H1 (cell line): ENCODE measurements at regions not wholly inside any gene's neighbourhood (a gene's known extent, or its start where the extent isn't known, plus 50 kb on each side); places are given as distances from the start of the nearest gene placed in this dataset.

Source experiments
- ASH2L ChIP-seq: fragments of 200-600, 300-600 bp; sonication (generic); IDR thresholded peaks from one replicate; pipeline ENCODE4 v1.7.1; 2017; ENCODE audit warnings: low read length
- CBX8 ChIP-seq: fragments of 300-800, 300-1000 bp; sonication (generic); IDR thresholded peaks from 2 replicates; pipeline ENCODE4 v1.7.1; 2016; ENCODE audit warnings: low read depth, low read length, borderline replicate concordance
- CHD7 ChIP-seq: fragments of 300-600 bp; sonication (generic); IDR thresholded peaks from 2 replicates; pipeline ENCODE4 v1.7.1; 2012; ENCODE audit warnings: low read length, moderate library complexity, mild to moderate bottlenecking, inconsistent platforms; ENCODE audit not compliant: insufficient replicate concordance
- E2F6 ChIP-seq: IDR thresholded peaks from 2 replicates; pipeline ENCODE4 v1.6.1; 2012; ENCODE audit warnings: inconsistent platforms
- EZH2 ChIP-seq: fragments of 200-600 bp; sonication (generic); IDR thresholded peaks from 2 replicates; pipeline ENCODE4 v1.7.1; 2012; ENCODE audit warnings: low read depth, mild to moderate bottlenecking, moderate library complexity, low read length, inconsistent platforms; ENCODE audit not compliant: severe bottlenecking
- HDAC2 ChIP-seq, 2 experiments: fragments of 300-600 bp in 1 of 2; sonication (generic) in 1 of 2; IDR thresholded peaks; 2 replicates each; pipeline ENCODE4 v1.6.1; 2011 to 2012; ENCODE audit warnings: low read depth in 2 of 2, low read length in 2 of 2, mild to moderate bottlenecking in 2 of 2, moderate library complexity in 2 of 2, borderline replicate concordance in 1 of 2, inconsistent platforms in 1 of 2
- KDM1A ChIP-seq: fragments of 200-600, 300-600 bp; sonication (generic); IDR thresholded peaks from 2 replicates; pipeline ENCODE4 v1.7.1; 2016; ENCODE audit warnings: mild to moderate bottlenecking, low read length, borderline replicate concordance
- KDM4A ChIP-seq: IDR thresholded peaks from one replicate; pipeline ENCODE4 v1.7.1; 2012; ENCODE audit warnings: low read depth, mild to moderate bottlenecking, moderate library complexity, low read length, inconsistent platforms; ENCODE audit not compliant: severe bottlenecking
- RFX5 ChIP-seq: IDR thresholded peaks from 2 replicates; pipeline ENCODE4 v1.6.1; 2011; ENCODE audit warnings: low read depth, low read length, improper control_type of control experiment, borderline replicate concordance
- SAP30 ChIP-seq: fragments of 300-600 bp; sonication (generic); IDR thresholded peaks from 2 replicates; pipeline ENCODE4 v1.7.1; 2012; ENCODE audit warnings: low read length, moderate library complexity, mild to moderate bottlenecking, inconsistent platforms; ENCODE audit not compliant: insufficient read depth, insufficient replicate concordance
- TAF1 ChIP-seq: IDR thresholded peaks from 2 replicates; pipeline ENCODE4 v1.6.1; 2011; ENCODE audit warnings: mild to moderate bottlenecking, low read depth, low read length

GRCh38 chr10:10897400-10897799 is 120.3 kb upstream of the CELF2 start (continued):
- TF ChIP-seq CHD7 (no peak), E2F6 (no peak), ASH2L (no peak), KDM4A (no peak), CBX8 (no peak), SAP30 (no peak), KDM1A (no peak), TAF1 (no peak), HDAC2 (IDR thresholded peaks at IDR 0.05; ENCODE audit: borderline replicate concordance in 1 of 2, low read depth in 2 of 2, low read length in 2 of 2) (no peak), EZH2 (no peak), RFX5 (no peak)
